Mesothelial cell of epicardium (in vitro differentiated cells): ENCODE measurements at regions not wholly inside any gene's neighbourhood (a gene's known extent, or its start where the extent isn't known, plus 50 kb on each side); places are given as distances from the start of the nearest gene placed in this dataset.

Experiments used
- DNase-seq, 2 experiments: peaks; one replicate each; pipeline ENCODE4 v3.0.0; 2021; ENCODE audit warnings: low spot score in 2 of 2; ENCODE audit not compliant: unreplicated experiment in 2 of 2
- H3K27ac Mint-ChIP-seq: 2 replicates; pipeline ENCODE4 v1.8.0; 2021; ENCODE audit warnings: mixed read lengths
- H3K27me3 Mint-ChIP-seq: 2 replicates; pipeline ENCODE4 v1.8.0; 2021; ENCODE audit warnings: low read depth, mixed read lengths
- H3K36me3 Mint-ChIP-seq: 2 replicates; pipeline ENCODE4 v1.8.0; 2021; ENCODE audit warnings: mixed read lengths
- H3K4me1 Mint-ChIP-seq: 2 replicates; pipeline ENCODE4 v1.8.0; 2021; ENCODE audit warnings: mixed read lengths
- H3K4me3 Mint-ChIP-seq: 2 replicates; pipeline ENCODE4 v1.8.0; 2021; ENCODE audit warnings: mild to moderate bottlenecking, moderate library complexity, mixed read lengths
- H3K9me3 Mint-ChIP-seq: 2 replicates; pipeline ENCODE4 v1.8.0; 2021; ENCODE audit warnings: mixed read lengths
- CTCF ChIP-seq: fragments of 200-600 bp; sonication (generic); IDR thresholded peaks from one replicate; pipeline ENCODE4 v1.5.0; 2021; ENCODE audit warnings: antibody characterized with exemption; ENCODE audit not compliant: unreplicated experiment

DNA sequence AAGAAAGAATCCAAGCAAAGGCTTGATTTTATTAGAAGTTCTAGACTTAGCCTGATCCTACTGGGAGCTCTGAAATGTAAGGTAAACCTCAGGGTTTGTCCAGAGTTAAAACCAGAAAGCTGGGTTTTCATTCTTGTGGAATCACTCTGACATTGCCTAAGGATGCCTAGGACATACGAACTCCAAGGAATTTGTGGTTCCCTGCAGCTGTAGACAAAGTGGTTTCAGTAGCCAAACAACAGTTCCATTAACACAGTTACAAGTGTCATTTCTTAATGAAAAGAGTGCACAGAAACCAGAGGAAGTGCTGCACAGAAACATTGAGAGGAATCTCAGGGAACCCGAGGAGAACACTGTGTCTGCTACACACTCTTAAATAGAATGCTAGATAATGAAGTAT, 221.4 kb upstream of the ST6GAL2 start:
- Mint-ChIP-seq H3K27me3 (peaks cover 3% of the 10 kb centered on the region), H3K4me1 (no peaks in the 10 kb centered on the region), H3K9me3 (peaks cover 12% of the 10 kb centered on the region), H3K27ac (no peak overlapping the region), H3K4me3 (no peak overlapping the region), H3K36me3 (no peaks in the 10 kb centered on the region)
- no peak for TF ChIP-seq CTCF
- DNase-seq = no peak

GRCh38 chr2:107108556-107108955, 222.6 kb upstream of the ST6GAL2 start:
- Mint-ChIP-seq H3K27me3 (peaks cover 3% of the 10 kb centered on the region), H3K4me3 (no peak overlapping the region), H3K27ac (no peak overlapping the region), H3K36me3 (no peaks in the 10 kb centered on the region), H3K9me3 (peaks cover 12% of the 10 kb centered on the region), H3K4me1 (no peaks in the 10 kb centered on the region)
- no peak for DNase-seq
- TF ChIP-seq CTCF = no peak

- H3K27me3 Mint-ChIP-seq = peaks cover 3% of the 10 kb centered on the region
- H3K27ac Mint-ChIP-seq = no peak overlapping the region
- H3K4me3 Mint-ChIP-seq = no peak overlapping the region
- H3K4me1 Mint-ChIP-seq = no peaks in the 10 kb centered on the region
- TF ChIP-seq CTCF = no peak
- H3K9me3 Mint-ChIP-seq = peaks cover 3% of the 10 kb centered on the region
- H3K36me3 Mint-ChIP-seq = no peaks in the 10 kb centered on the region
- no peak for DNase-seq
These were observed 225.7 kb upstream of the ST6GAL2 start for GRCh38 chr2:107111623-107112022.

- no peak for DNase-seq
- H3K4me3 Mint-ChIP-seq = no peak overlapping the region
- no peaks in the 10 kb centered on the region for H3K4me1 Mint-ChIP-seq
- peaks cover 3% of the 10 kb centered on the region for H3K9me3 Mint-ChIP-seq
- no peaks in the 10 kb centered on the region for H3K36me3 Mint-ChIP-seq
- peaks cover 3% of the 10 kb centered on the region for H3K27me3 Mint-ChIP-seq
- no peak overlapping the region for H3K27ac Mint-ChIP-seq
- TF ChIP-seq CTCF = no peak
These were observed 226.6 kb upstream of the ST6GAL2 start for GRCh38 chr2:107112561-107112960.

- no peak overlapping the region for H3K4me3 Mint-ChIP-seq
- H3K36me3 Mint-ChIP-seq = no peaks in the 10 kb centered on the region
- no peaks in the 10 kb centered on the region for H3K9me3 Mint-ChIP-seq
- peaks cover 41% of the 10 kb centered on the region for H3K27me3 Mint-ChIP-seq
- H3K27ac Mint-ChIP-seq = no peak overlapping the region
- no peak for TF ChIP-seq CTCF
- no peak for DNase-seq
- no peaks in the 10 kb centered on the region for H3K4me1 Mint-ChIP-seq
These were observed 242.4 kb upstream of the ST6GAL2 start for GRCh38 chr2:107128381-107128780.

- peaks cover 5% of the 10 kb centered on the region for H3K9me3 Mint-ChIP-seq
- H3K27ac Mint-ChIP-seq = no peak overlapping the region
These were observed 246.1 kb upstream of the ST6GAL2 start for GRCh38 chr2:107132070-107132469.

More at GRCh38 chr2:107132070-107132469, 246.1 kb upstream of the ST6GAL2 start:
- no peaks in the 10 kb centered on the region for H3K4me1 Mint-ChIP-seq
- no peaks in the 10 kb centered on the region for H3K36me3 Mint-ChIP-seq
- no peak for TF ChIP-seq CTCF
- H3K27me3 Mint-ChIP-seq = peaks cover 27% of the 10 kb centered on the region
- no peak for DNase-seq
- no peak overlapping the region for H3K4me3 Mint-ChIP-seq
